GM12878 (cell line): ENCODE measurements at regions not wholly inside any gene's neighbourhood (a gene's known extent, or its start where the extent isn't known, plus 50 kb on each side); places are given as distances from the start of the nearest gene placed in this dataset.

ENCODE experiments used
- ATAC-seq: fragments of 200-7000 bp; cut with Tn5 transposase; 3 replicates; pipeline ENCODE4 v1.9.1; 2020; ENCODE audit warnings: mild to moderate bottlenecking, moderate library complexity
- BruUV-seq: library from RNA; stranded (reverse); fragments of 400-500 nt; replicated peaks from 2 replicates; lab custom pipeline; 2021; lab: Mats Ljungman, UMichigan
- CTCF ChIA-PET: fragments of 300-600 bp; sonication (Branson Sonifier 250); formaldehyde crosslinking; extraction: SDS; loops from one replicate; lab custom pipeline; 2021; ENCODE audit warnings: inconsistent platforms; lab: Yijun Ruan, JAX
- POLR2A ChIA-PET: fragments of 350-600 bp; formaldehyde crosslinking; extraction: SDS; loops from one replicate; lab custom pipeline; 2021; ENCODE audit warnings: inconsistent platforms; lab: Charles Lee
- RAD21 ChIA-PET: fragments of 300-600 bp; sonication (Branson Sonifier 250); formaldehyde crosslinking; loops from one replicate; lab custom pipeline; 2023; ENCODE audit warnings: antibody characterized with exemption; ENCODE audit not compliant: unreplicated experiment; lab: Charles Lee
- SMC1A ChIA-PET: fragments of 300-600 bp; sonication (Branson Sonifier 250); formaldehyde crosslinking; loops from one replicate; lab custom pipeline; 2023; ENCODE audit not compliant: unreplicated experiment, uncharacterized antibody; lab: Charles Lee
- DNase-seq: peaks from one replicate; pipeline ENCODE4 v3.0.0-alpha.2; 2011; ENCODE audit warnings: low read depth, low spot score
- FAIRE-seq: peaks from 3 replicates; lab custom pipeline; 2011; peaks lifted over from hg19 to GRCh38; lab: Jason Lieb, UNC
- H2AFZ ChIP-seq: 2 replicates; pipeline ENCODE4 v1.6.0; 2011; ENCODE audit warnings: low read depth, low read length, control low read depth; ENCODE audit not compliant: control insufficient read depth
- H3K27ac ChIP-seq: 2 replicates; pipeline ENCODE4 v1.5.1; 2011; ENCODE audit warnings: control low read depth; ENCODE audit not compliant: control insufficient read depth, insufficient read depth
- H3K27me3 ChIP-seq, 2 experiments: replicated peaks in 1 of 2; 2 replicates each; pipeline versions ENCODE4 v1.6.0 to v1.6.1; 2011; ENCODE audit warnings: low read length in 1 of 2; ENCODE audit not compliant: control insufficient read depth in 2 of 2, insufficient read depth in 2 of 2
- H3K36me3 ChIP-seq, 2 experiments: 2 replicates each; pipeline ENCODE4 v1.5.1; 2011; ENCODE audit warnings: low read length in 1 of 2; ENCODE audit not compliant: control insufficient read depth in 2 of 2, insufficient read depth in 2 of 2
- H3K4me1 ChIP-seq: 2 replicates; pipeline ENCODE4 v1.6.1; 2011; ENCODE audit warnings: mild to moderate bottlenecking, low read length, moderate library complexity, mixed read lengths; ENCODE audit not compliant: control insufficient read depth, insufficient read depth
- H3K4me2 ChIP-seq: 2 replicates; pipeline ENCODE4 v1.6.0; 2011; ENCODE audit warnings: control low read depth; ENCODE audit not compliant: control insufficient read depth, insufficient read depth
- H3K4me3 ChIP-seq: fragments of 200-600 bp; sonication (generic); 2 replicates; pipeline ENCODE4 v1.5.1; 2016
- H3K79me2 ChIP-seq: 2 replicates; pipeline ENCODE4 v1.6.0; 2011; ENCODE audit warnings: low read length; ENCODE audit not compliant: control insufficient read depth, insufficient read depth
- H3K9ac ChIP-seq: 2 replicates; pipeline ENCODE4 v1.8.0; 2011; ENCODE audit warnings: low read length, control low read depth, mixed read lengths; ENCODE audit not compliant: control insufficient read depth, insufficient read depth
- H3K9me3 ChIP-seq: replicated peaks from 3 replicates; pipeline ENCODE4 v1.5.1; 2011; ENCODE audit warnings: mild to moderate bottlenecking, low read length; ENCODE audit not compliant: control insufficient read depth, insufficient read depth
- H4K20me1 ChIP-seq: 2 replicates; pipeline ENCODE4 v1.6.0; 2011; ENCODE audit not compliant: control insufficient read depth, insufficient read depth
- ESRRA ChIP-seq: IDR thresholded peaks from 2 replicates; pipeline ENCODE4 v1.6.1; 2012; ENCODE audit warnings: mild to moderate bottlenecking, low read length, improper control_type of control experiment
- EZH2 ChIP-seq: IDR thresholded peaks from 2 replicates; pipeline ENCODE4 v1.6.1; 2012; ENCODE audit warnings: low read depth, mild to moderate bottlenecking, control low read depth, inconsistent platforms, low read length, borderline replicate concordance; ENCODE audit not compliant: control insufficient read depth
- FOXM1 ChIP-seq: IDR thresholded peaks from 2 replicates; pipeline ENCODE4 v1.6.1; 2012; ENCODE audit warnings: low read depth, mild to moderate bottlenecking, inconsistent platforms, low read length, moderate library complexity
- HSF1 ChIP-seq: fragments of 150-350 bp; IDR thresholded peaks from 2 replicates; pipeline ENCODE4 v1.6.1; 2014; ENCODE audit warnings: mild to moderate bottlenecking, low read depth, low read length
- MTA2 ChIP-seq: fragments of 450-650 bp; IDR thresholded peaks from 2 replicates; pipeline ENCODE4 v1.6.1; 2016; ENCODE audit warnings: low read depth, mild to moderate bottlenecking, moderate library complexity
- MXI1 ChIP-seq: fragments of 150-350 bp; IDR thresholded peaks from 2 replicates; pipeline ENCODE4 v1.6.1; 2011; ENCODE audit warnings: low read depth, mild to moderate bottlenecking, inconsistent platforms, low read length, improper control_type of control experiment
- NFIC ChIP-seq: IDR thresholded peaks from 2 replicates; pipeline ENCODE4 v1.6.1; 2012; ENCODE audit warnings: low read depth, mild to moderate bottlenecking, inconsistent platforms, low read length, moderate library complexity
- NFXL1 ChIP-seq: fragments of 450-650 bp; IDR thresholded peaks from 2 replicates; pipeline ENCODE4 v1.6.1; 2017; ENCODE audit warnings: antibody characterized with exemption, mild to moderate bottlenecking, borderline replicate concordance
- NR2C2 ChIP-seq: IDR thresholded peaks from 2 replicates; pipeline ENCODE4 v1.6.1; 2011; ENCODE audit warnings: borderline replicate concordance, low read depth; ENCODE audit not compliant: control insufficient read depth, insufficient read length
- PKNOX1 ChIP-seq: fragments of 450-650 bp; IDR thresholded peaks from 2 replicates; pipeline ENCODE4 v1.6.1; 2016; ENCODE audit warnings: mild to moderate bottlenecking
- SUPT20H ChIP-seq: IDR thresholded peaks from 2 replicates; pipeline ENCODE4 v1.6.1; 2011; ENCODE audit warnings: low read depth, mild to moderate bottlenecking, low read length, moderate library complexity, borderline replicate concordance; ENCODE audit not compliant: control insufficient read depth
- TCF7 ChIP-seq: IDR thresholded peaks from 2 replicates; pipeline ENCODE4 v1.6.1; 2014; ENCODE audit warnings: antibody characterized with exemption, borderline replicate concordance
- WGBS: methylation state at CpG from one replicate; pipeline ENCODE4 v1.1.6; 2016; ENCODE audit warnings: low lambda C conversion rate; ENCODE audit not compliant: insufficient replicate concordance, insufficient coverage; ENCODE audit errors: missing lambda C conversion rate; 5-methylcytosine and 5-hydroxymethylcytosine counted together
- in situ Hi-C: fragments of 300-500 bp; cut with MboI; formaldehyde crosslinking; loops from 9 replicates; pipeline ENCODE4 v1.14.3; 2018; ENCODE audit warnings: mixed read lengths
- intact Hi-C: fragments of 100-400 bp; cut with micrococcal nuclease; formaldehyde crosslinking; loops from one replicate; pipeline ENCODE4 v1.14.2; 2022; ENCODE audit not compliant: unreplicated experiment

- RAD21 ChIA-PET: interaction anchor here (0.6 to 0.7 kb wide), 2 partner anchors 11 to 238 kb away, joined by 3 to 4 read pairs; no protein-coding TSS in a partner anchor
- CTCF ChIA-PET: interaction anchor here (1.2 kb wide), 1 partner anchor 130 kb away, joined by 3 read pairs; no protein-coding TSS in a partner anchor
- SMC1A ChIA-PET: interaction anchor here (0.7 to 0.8 kb wide), 2 partner anchors 237 to 1226 kb away, joined by 3 to 6 read pairs; no protein-coding TSS in a partner anchor
Measured at GRCh38 chr2:126765395-126765794, 109.4 kb downstream of the GYPC start.

More at GRCh38 chr2:126765395-126765794, 109.4 kb downstream of the GYPC start:
- Histone ChIP-seq H3K4me1 (no peaks in the 10 kb centered on the region), H3K36me3 (no peaks in the 10 kb centered on the region), H3K4me2 (no peak overlapping the region), H3K9me3 (no peaks in the 10 kb centered on the region), H3K4me3 (no peak overlapping the region), H3K9ac (no peak overlapping the region), H2AFZ (no peak overlapping the region), H4K20me1 (no peaks in the 10 kb centered on the region), H3K27me3 (no peaks in the 10 kb centered on the region; a peak in 1 of 4 replicates), H3K27ac (no peak overlapping the region), H3K79me2 (no peaks in the 10 kb centered on the region)
- 3% methylated on average over 3 of the region's 3 CpGs for WGBS
- ATAC-seq: no peak
- no TSS peak for BruUV-seq
- TF ChIP-seq MTA2 (no peak), SUPT20H (no peak), NFIC (no peak), TCF7 (no peak), MXI1 (no peak), HSF1 (no peak), FOXM1 (no peak), ESRRA (no peak), NFXL1 (no peak), PKNOX1 (no peak), NR2C2 (no peak), EZH2 (no peak)
- FAIRE-seq: no peak
- in situ Hi-C loops: no loop called here
- intact Hi-C loops: no loop called here
- DNase-seq: no peak
- POLR2A ChIA-PET: no interaction called here
